NCI-H1436 treated with DMSO at 0.1 percent for 48 hours (cell line): ENCODE measurements at regions not wholly inside any gene's neighbourhood (a gene's known extent, or its start where the extent isn't known, plus 50 kb on each side); places are given as distances from the start of the nearest gene placed in this dataset.
"Not testable (repeated sequence)": the region's sequence is repeated elsewhere in the genome, so short reads cannot be mapped to it uniquely, and the experiment has no call there.

Experiments
- DNase-seq: peaks from one replicate; lab custom pipeline; 2025; lab: John Stamatoyannopoulos, UW

GRCh38 chr12:13562915-13563742, 366.6 kb downstream of the EMP1 start:
- DNase-seq = no peak

GRCh38 chr12:13561923-13562322, 365.4 kb downstream of the EMP1 start:
- no peak for DNase-seq

- no peak for DNase-seq
Observed at GRCh38 chr12:13559318-13559978, 362.9 kb downstream of the EMP1 start.

- no peak for DNase-seq
Observed at GRCh38 chr12:13552830-13553229, 356.3 kb downstream of the EMP1 start.

GRCh38 chr12:13547283-13547682, 350.8 kb downstream of the EMP1 start:
- DNase-seq = no peak

- no peak for DNase-seq
Observed at GRCh38 chr12:13546231-13546630, 349.7 kb downstream of the EMP1 start.

- DNase-seq = no peak
Observed at GRCh38 chr12:13539051-13539450, 342.5 kb downstream of the EMP1 start.

GRCh38 chr12:13538136-13538535, 341.6 kb downstream of the EMP1 start:
- DNase-seq = no peak

GRCh38 chr12:13537623-13538022, 341.1 kb downstream of the EMP1 start:
- DNase-seq = no peak

GRCh38 chr12:13536219-13536910, 339.8 kb downstream of the EMP1 start:
- no peak for DNase-seq

- DNase-seq = no peak
Observed at GRCh38 chr12:13534645-13535398, 338.3 kb downstream of the EMP1 start.

GRCh38 chr12:13534242-13534641, 337.7 kb downstream of the EMP1 start:
- DNase-seq = no peak

GRCh38 chr12:13530966-13531365, 334.4 kb downstream of the EMP1 start:
- no peak for DNase-seq

- not testable (repeated sequence) for DNase-seq
Observed at GRCh38 chr12:13526185-13526921, 329.8 kb downstream of the EMP1 start.

GRCh38 chr12:13523536-13524307, 327.2 kb downstream of the EMP1 start:
- DNase-seq = no peak

- not testable (repeated sequence) for DNase-seq
Observed at GRCh38 chr12:13518034-13518433, 321.5 kb downstream of the EMP1 start.

GRCh38 chr12:13509740-13510139, 313.2 kb downstream of the EMP1 start:
- no peak for DNase-seq

GRCh38 chr12:13505636-13506035, 309.1 kb downstream of the EMP1 start:
- DNase-seq = no peak

GRCh38 chr12:13505224-13505623, 308.7 kb downstream of the EMP1 start:
- no peak for DNase-seq

- no peak for DNase-seq
Observed at GRCh38 chr12:13504736-13505135, 308.2 kb downstream of the EMP1 start.

GRCh38 chr12:13504074-13504473, 307.5 kb downstream of the EMP1 start:
- no peak for DNase-seq
